Muscle of leg (tissue), 3 donors: ENCODE measurements at regions not wholly inside any gene's neighbourhood (a gene's known extent, or its start where the extent isn't known, plus 50 kb on each side); places are given as distances from the start of the nearest gene placed in this dataset.

Source experiments
- DNase-seq: peaks from one replicate; pipeline ENCODE4 v3.0.0; 2013
- H3K27ac ChIP-seq: one replicate; pipeline ENCODE4 v1.5.1; 2013; ENCODE audit warnings: mild to moderate bottlenecking, low read length, control low read depth
- H3K27me3 ChIP-seq: one replicate; pipeline ENCODE4 v1.6.1; 2013; ENCODE audit warnings: low read length; ENCODE audit not compliant: control insufficient read depth, insufficient read depth
- H3K36me3 ChIP-seq: one replicate; pipeline ENCODE4 v1.6.1; 2013; ENCODE audit warnings: low read length; ENCODE audit not compliant: control insufficient read depth, insufficient read depth
- H3K4me1 ChIP-seq: one replicate; pipeline ENCODE4 v1.6.1; 2013; ENCODE audit warnings: low read length; ENCODE audit not compliant: control insufficient read depth, insufficient read depth
- H3K4me3 ChIP-seq: one replicate; pipeline ENCODE4 v1.5.1; 2013; ENCODE audit warnings: low read length, control low read depth
- H3K9me3 ChIP-seq: replicated peaks from 2 replicates; pipeline ENCODE4 v1.6.1; 2013; ENCODE audit warnings: low read depth, low read length; ENCODE audit not compliant: control insufficient read depth
- WGBS: methylation state at CpG from one replicate; pipeline ENCODE4 v1.1.5; 2013; ENCODE audit warnings: missing lambda C conversion rate; ENCODE audit not compliant: insufficient coverage; 5-methylcytosine and 5-hydroxymethylcytosine counted together

GRCh38 chr22:49541693-49542230 lies 285.9 kb downstream of the BRD1 start:
- no peaks in the 10 kb centered on the region for H3K4me1 ChIP-seq
- WGBS = 86% methylated on average over 12 of the region's 15 CpGs

DNA sequence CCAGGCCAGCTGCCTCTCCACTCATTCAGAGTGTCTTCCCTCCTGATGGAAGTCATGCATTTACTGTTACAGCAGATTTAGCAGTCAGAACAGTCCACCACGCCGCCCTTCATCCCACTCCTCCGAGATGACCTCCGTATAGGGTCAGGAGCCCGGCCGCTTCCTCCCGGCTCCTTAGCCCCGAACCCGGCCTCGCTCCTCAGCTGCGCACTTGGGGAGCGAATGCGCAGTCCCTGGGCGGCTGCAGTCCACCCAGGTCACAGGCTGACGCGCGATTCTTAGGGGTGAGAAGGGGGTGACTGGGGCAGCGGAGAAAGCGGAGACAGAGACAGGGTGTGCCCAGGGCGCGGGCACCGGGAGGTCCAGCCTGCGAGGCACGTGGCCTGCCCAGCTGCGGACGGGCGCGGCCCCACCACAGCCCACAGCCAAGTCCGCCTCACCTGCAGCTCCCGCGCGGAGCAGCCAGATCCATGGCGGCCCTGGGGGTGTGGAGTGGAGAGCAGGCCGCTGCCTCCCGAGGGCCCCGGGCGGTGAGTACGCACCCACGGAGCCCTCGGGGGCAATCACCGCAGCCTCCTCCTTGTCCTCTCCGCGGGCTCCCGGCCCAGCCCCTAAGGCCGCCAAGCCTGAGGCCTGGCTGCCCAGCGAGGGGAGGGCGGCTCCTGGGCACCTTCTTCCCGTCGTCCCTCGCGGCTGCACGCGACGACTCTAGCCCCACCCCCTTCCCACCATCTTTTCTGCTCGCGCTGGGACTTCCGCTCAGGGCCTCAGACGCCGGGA lies 286.6 kb downstream of the BRD1 start:
- Histone ChIP-seq H3K4me1 (no peaks in the 10 kb centered on the region), H3K9me3 (no peaks in the 10 kb centered on the region), H3K36me3 (no peaks in the 10 kb centered on the region), H3K27me3 (no peaks in the 10 kb centered on the region), H3K4me3 (no peak overlapping the region), H3K27ac (no peak overlapping the region)
- no peak for DNase-seq
- WGBS = 93% methylated on average over 47 of the region's 59 CpGs

More at GRCh38 chr22:49541693-49542230, 285.9 kb downstream of the BRD1 start:
- Histone ChIP-seq H3K9me3 (no peaks in the 10 kb centered on the region), H3K36me3 (no peaks in the 10 kb centered on the region), H3K4me3 (no peak overlapping the region), H3K27me3 (no peaks in the 10 kb centered on the region), H3K27ac (no peak overlapping the region)
- DNase-seq = no peak

GRCh38 chr22:49540084-49540912 lies 287.4 kb downstream of the BRD1 start:
- Histone ChIP-seq H3K27ac (no peak overlapping the region), H3K36me3 (no peaks in the 10 kb centered on the region), H3K4me1 (no peaks in the 10 kb centered on the region), H3K4me3 (no peak overlapping the region), H3K27me3 (peaks cover 2% of the 10 kb centered on the region), H3K9me3 (no peaks in the 10 kb centered on the region)
- no peak for DNase-seq
- 55% methylated on average over 19 of the region's 23 CpGs for WGBS

DNA sequence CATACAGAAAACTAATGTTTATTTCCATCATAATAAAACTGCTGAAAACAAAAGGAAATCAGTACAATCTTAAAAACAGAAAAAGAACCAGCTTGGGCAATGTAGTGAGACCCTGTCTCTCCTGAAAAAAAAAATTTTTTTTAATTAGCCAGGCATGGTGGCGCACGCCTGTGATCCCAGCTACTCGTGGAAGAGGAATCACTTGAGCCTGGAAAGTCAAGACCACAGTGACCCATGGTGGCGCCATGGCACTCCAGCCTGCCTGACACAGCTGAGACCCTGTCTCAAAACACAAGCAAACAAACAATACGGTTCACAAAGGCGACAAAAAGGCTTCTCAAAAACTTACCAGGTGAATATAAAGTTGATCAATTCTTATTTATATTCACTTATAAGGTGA lies 289.7 kb downstream of the BRD1 start:
- Histone ChIP-seq H3K27me3 (peaks cover 7% of the 10 kb centered on the region), H3K4me1 (peaks cover 2% of the 10 kb centered on the region), H3K9me3 (no peaks in the 10 kb centered on the region), H3K27ac (no peak overlapping the region), H3K36me3 (no peaks in the 10 kb centered on the region), H3K4me3 (no peak overlapping the region)
- WGBS = 75% methylated on average over 4 of the region's 6 CpGs
- DNase-seq = no peak

GRCh38 chr22:49536571-49537131 lies 291.0 kb downstream of the BRD1 start:
- WGBS = 31% methylated on average over 9 of the region's 17 CpGs
- DNase-seq = no peak
- Histone ChIP-seq H3K27me3 (peaks cover 7% of the 10 kb centered on the region), H3K9me3 (no peaks in the 10 kb centered on the region), H3K4me3 (no peak overlapping the region), H3K4me1 (peaks cover 13% of the 10 kb centered on the region), H3K36me3 (no peaks in the 10 kb centered on the region), H3K27ac (no peak overlapping the region)

- no peak for DNase-seq
- Histone ChIP-seq H3K27me3 (peaks cover 10% of the 10 kb centered on the region), H3K36me3 (no peaks in the 10 kb centered on the region), H3K4me1 (peaks cover 22% of the 10 kb centered on the region), H3K27ac (no peak overlapping the region), H3K4me3 (no peak overlapping the region), H3K9me3 (no peaks in the 10 kb centered on the region)
- 82% methylated on average over 13 of the region's 16 CpGs for WGBS
Measured at GRCh38 chr22:49535527-49536125, 292.0 kb downstream of the BRD1 start.

DNA sequence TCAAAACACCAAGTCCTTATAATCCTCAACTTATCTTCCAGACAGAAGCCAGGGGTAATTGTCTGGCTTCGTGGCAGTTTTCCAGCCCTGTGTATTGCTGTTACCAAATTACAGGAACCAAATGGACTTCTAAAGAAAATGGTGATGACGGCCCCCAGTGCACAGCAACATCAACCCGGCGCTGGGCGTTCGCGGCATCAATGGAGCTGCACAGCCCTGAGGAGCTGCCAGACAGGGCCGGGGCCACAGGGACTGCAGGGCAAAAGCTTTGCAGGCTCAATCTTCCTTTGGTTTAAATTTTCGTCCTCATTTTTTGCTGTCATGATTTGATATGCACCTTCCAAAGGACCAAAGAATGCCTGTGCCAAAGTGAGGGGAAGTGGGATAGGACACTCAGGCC lies 292.5 kb downstream of the BRD1 start:
- 82% methylated on average over 9 of the region's 9 CpGs for WGBS
- Histone ChIP-seq H3K4me3 (no peak overlapping the region), H3K27me3 (peaks cover 10% of the 10 kb centered on the region), H3K9me3 (no peaks in the 10 kb centered on the region), H3K27ac (no peak overlapping the region), H3K36me3 (no peaks in the 10 kb centered on the region), H3K4me1 (peaks cover 23% of the 10 kb centered on the region)
- DNase-seq = no peak

DNA sequence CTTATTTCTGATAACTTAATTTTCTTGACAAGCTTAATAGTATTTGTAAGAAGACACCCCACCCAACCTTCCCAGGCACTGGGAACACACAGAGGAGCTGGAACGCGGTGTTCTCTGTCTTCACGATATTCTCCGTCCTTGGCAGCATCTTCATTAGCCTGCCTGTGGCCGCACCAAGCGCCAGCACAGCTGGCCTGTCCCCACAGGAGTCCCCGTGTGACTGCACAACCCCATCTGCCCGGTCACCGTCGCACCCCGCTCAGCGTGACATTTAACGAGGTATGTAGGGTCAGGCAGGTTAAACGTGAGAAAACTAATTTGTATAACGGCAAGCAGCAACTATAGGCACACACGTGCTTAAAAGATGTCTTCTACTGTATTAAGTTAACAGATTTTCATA lies 293.3 kb downstream of the BRD1 start:
- no peaks in the 10 kb centered on the region for H3K36me3 ChIP-seq
- peaks cover 10% of the 10 kb centered on the region for H3K27me3 ChIP-seq
- H3K9me3 ChIP-seq = no peaks in the 10 kb centered on the region
- no peak for DNase-seq
- H3K27ac ChIP-seq = no peak overlapping the region
- peaks cover 23% of the 10 kb centered on the region for H3K4me1 ChIP-seq
- H3K4me3 ChIP-seq = no peak overlapping the region
- 37% methylated on average over 12 of the region's 16 CpGs for WGBS

DNA sequence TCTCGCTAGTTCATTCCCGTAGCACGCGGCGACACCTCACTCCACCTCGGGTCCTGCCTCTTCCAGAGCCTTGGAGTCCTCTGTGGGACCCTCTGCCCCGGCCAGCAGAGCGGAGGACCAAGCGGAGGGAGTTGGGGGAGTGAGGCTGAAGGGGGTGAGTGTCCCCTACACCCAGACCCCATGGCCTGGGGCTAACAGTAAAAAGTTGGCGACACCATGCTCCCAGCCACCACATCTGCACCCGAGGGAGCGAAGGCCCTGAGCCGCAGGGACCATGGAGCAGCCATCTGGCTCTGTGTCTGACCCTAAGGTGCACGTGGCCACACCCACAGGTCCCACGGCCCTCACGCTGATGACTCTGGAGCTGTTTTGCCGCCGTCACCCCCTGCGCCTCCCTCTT lies 293.8 kb downstream of the BRD1 start:
- Histone ChIP-seq H3K27ac (no peak overlapping the region), H3K4me1 (peaks cover 23% of the 10 kb centered on the region), H3K4me3 (no peak overlapping the region), H3K27me3 (peaks cover 10% of the 10 kb centered on the region), H3K9me3 (no peaks in the 10 kb centered on the region), H3K36me3 (no peaks in the 10 kb centered on the region)
- WGBS = 79% methylated on average over 8 of the region's 19 CpGs
- DNase-seq = no peak
